DND-41 (cell line): ENCODE measurements at regions not wholly inside any gene's neighbourhood (a gene's known extent, or its start where the extent isn't known, plus 50 kb on each side); places are given as distances from the start of the nearest gene placed in this dataset.

Experiments
- CTCF ChIP-seq: IDR thresholded peaks from 2 replicates; pipeline ENCODE4 v1.5.1; 2012; ENCODE audit warnings: borderline replicate concordance, low read length, moderate library complexity, mild to moderate bottlenecking; ENCODE audit not compliant: poor library complexity, severe bottlenecking; ENCODE audit errors: extremely low read depth
- EZH2 ChIP-seq: IDR thresholded peaks from 3 replicates; pipeline ENCODE4 v1.6.1; 2012; ENCODE audit warnings: borderline replicate concordance, low read depth, mild to moderate bottlenecking, moderate library complexity, low read length, inconsistent platforms; ENCODE audit not compliant: severe bottlenecking

- no peak for TF ChIP-seq CTCF
- TF ChIP-seq EZH2, result no peak
These were observed 364.6 kb downstream of the SHQ1 start for GRCh38 chr3:72483554-72484104.
